ENCODE measurements at regions not wholly inside any gene's neighbourhood (a gene's known extent, or its start where the extent isn't known, plus 50 kb on each side); places are given as distances from the start of the nearest gene placed in this dataset.
"Not testable (repeated sequence)": the region's sequence is repeated elsewhere in the genome, so short reads cannot be mapped to it uniquely, and the experiment has no call there.

DNA sequence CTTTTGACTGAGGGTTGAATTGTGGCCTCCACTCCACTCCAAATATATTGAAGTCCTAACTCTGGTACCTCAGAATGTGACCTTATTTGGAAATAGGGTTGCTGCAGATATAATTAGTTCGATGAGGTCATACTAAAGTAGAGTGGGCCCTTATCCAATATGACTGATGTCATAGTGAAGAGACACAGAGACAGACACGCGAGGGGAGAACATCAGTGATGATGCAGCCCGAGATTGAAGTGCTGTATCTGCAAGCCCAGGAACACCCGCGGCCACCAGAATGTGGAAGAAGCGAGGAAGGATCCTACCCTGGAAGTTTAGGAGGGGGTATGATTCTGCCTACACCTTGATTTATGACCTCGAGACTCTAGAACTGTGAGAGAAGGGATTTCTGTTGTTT, 279.0 kb downstream of the ANKRD50 start:
- Mint-ChIP-seq H3K27ac (no peak overlapping the region), H3K4me1 (ENCODE audit: low read depth) (no peaks in the 10 kb centered on the region), H3K36me3 (ENCODE audit: low read depth) (no peaks in the 10 kb centered on the region), H3K27me3 (peaks cover 3% of the 10 kb centered on the region), H3K4me3 (no peak overlapping the region), H3K9me3 (peaks cover 2% of the 10 kb centered on the region)
- DNase-seq = no peak

DNA sequence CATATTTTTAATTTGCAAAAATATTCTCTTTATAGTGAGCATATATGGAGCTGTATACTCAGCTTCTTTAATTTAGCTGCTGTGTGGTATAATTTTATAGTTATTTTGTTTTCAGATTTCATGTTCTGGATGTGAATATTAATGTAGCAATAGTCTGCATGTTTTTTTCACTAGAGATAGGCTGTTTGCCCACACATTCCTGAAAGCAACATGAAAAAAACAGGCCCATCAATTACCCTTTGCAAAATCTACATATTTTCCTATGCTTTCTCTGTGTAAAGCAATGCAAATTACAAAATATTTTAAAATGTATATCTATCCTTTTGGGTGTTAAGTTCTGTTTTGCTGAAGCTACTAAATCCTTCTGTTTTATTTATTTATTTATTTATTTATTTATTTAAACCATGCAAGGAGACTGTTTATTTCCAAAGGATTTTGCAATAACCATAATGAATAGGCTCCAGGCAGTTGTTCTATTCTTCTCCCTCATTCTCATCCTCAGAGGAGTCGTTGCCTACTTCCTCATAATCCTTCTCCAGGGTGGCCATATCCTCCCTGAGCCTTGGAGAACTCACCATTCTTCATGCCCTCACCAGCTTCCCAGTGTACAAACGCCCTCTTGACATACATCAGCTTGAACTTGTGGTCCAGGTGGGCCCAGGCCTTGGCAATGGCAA, 277.1 kb downstream of the ANKRD50 start:
- Mint-ChIP-seq H3K27ac (no peak overlapping the region), H3K27me3 (no peaks in the 10 kb centered on the region), H3K36me3 (ENCODE audit: low read depth) (no peaks in the 10 kb centered on the region), H3K9me3 (peaks cover 2% of the 10 kb centered on the region), H3K4me1 (ENCODE audit: low read depth) (no peaks in the 10 kb centered on the region), H3K4me3 (no peak overlapping the region)
- DNase-seq = no peak

GRCh38 chr4:124437853-124438495, 274.6 kb downstream of the ANKRD50 start:
- Mint-ChIP-seq H3K4me1 (ENCODE audit: low read depth) (no peaks in the 10 kb centered on the region), H3K9me3 (peaks cover 2% of the 10 kb centered on the region), H3K36me3 (ENCODE audit: low read depth) (no peaks in the 10 kb centered on the region), H3K4me3 (no peak overlapping the region), H3K27me3 (no peaks in the 10 kb centered on the region), H3K27ac (no peak overlapping the region)
- no peak for DNase-seq

- Mint-ChIP-seq H3K36me3 (ENCODE audit: low read depth) (no peaks in the 10 kb centered on the region), H3K4me3 (no peak overlapping the region), H3K27ac (no peak overlapping the region), H3K4me1 (ENCODE audit: low read depth) (no peaks in the 10 kb centered on the region), H3K27me3 (no peaks in the 10 kb centered on the region), H3K9me3 (peaks cover 5% of the 10 kb centered on the region)
- DNase-seq = no peak
Measured at GRCh38 chr4:124445071-124445470, 267.5 kb downstream of the ANKRD50 start.

- Mint-ChIP-seq H3K36me3 (ENCODE audit: low read depth) (no peaks in the 10 kb centered on the region), H3K4me3 (no peak overlapping the region), H3K27me3 (no peaks in the 10 kb centered on the region), H3K27ac (no peak overlapping the region), H3K4me1 (ENCODE audit: low read depth) (no peaks in the 10 kb centered on the region), H3K9me3 (peaks cover 3% of the 10 kb centered on the region)
- no peak for DNase-seq
Measured at GRCh38 chr4:124449881-124450280, 262.7 kb downstream of the ANKRD50 start.

DNA sequence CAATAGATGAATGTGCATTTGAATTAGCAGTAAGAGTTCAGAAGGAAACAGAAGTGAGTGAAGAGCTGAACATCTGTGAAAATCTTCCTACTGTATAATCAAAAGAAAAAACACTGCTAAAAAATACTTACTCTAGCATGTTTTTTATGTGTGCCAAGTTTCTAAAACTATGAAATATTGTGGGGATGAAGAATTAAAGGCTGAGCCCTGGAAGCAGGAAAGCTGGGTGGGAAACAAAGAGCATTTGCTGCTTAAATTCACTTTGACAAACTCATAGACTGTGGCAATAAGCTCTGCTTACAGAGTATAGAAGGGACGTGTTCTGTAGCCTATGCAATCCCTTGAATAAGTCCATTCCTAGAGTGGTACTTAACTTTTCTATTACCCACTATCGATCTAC, 261.7 kb downstream of the ANKRD50 start:
- no peaks in the 10 kb centered on the region for H3K4me1 Mint-ChIP-seq (ENCODE audit: low read depth)
- no peak overlapping the region for H3K4me3 Mint-ChIP-seq
- DNase-seq = no peak
- H3K36me3 Mint-ChIP-seq (ENCODE audit: low read depth) = no peaks in the 10 kb centered on the region
- peaks cover 3% of the 10 kb centered on the region for H3K9me3 Mint-ChIP-seq
- H3K27ac Mint-ChIP-seq = no peak overlapping the region
- H3K27me3 Mint-ChIP-seq = no peaks in the 10 kb centered on the region

GRCh38 chr4:124454772-124455270, 257.7 kb downstream of the ANKRD50 start:
- no peak for DNase-seq
- Mint-ChIP-seq H3K4me3 (no peak overlapping the region), H3K27ac (no peak overlapping the region), H3K36me3 (ENCODE audit: low read depth) (no peaks in the 10 kb centered on the region), H3K4me1 (ENCODE audit: low read depth) (no peaks in the 10 kb centered on the region), H3K9me3 (peaks cover 2% of the 10 kb centered on the region), H3K27me3 (no peaks in the 10 kb centered on the region)

DNA sequence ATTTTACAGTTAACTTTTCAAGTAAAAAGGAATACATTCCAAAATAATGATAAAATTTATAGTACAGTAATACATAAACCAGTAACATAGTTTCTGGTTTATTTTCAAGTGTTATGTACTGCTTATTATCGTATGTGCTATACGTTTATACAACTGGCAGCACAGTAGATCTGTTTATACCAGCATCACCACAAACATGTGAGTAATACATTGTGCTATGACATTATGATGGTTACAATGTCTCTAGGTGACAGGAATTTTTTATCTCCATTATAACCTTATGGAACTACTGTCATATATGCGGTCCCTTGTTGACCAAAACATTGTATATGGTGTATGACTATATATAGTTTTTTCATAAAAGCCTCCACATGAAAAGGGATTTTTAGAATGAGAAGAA, 256.9 kb downstream of the ANKRD50 start:
- H3K4me1 Mint-ChIP-seq (ENCODE audit: low read depth) = no peaks in the 10 kb centered on the region
- no peaks in the 10 kb centered on the region for H3K27me3 Mint-ChIP-seq
- no peak overlapping the region for H3K27ac Mint-ChIP-seq
- no peaks in the 10 kb centered on the region for H3K36me3 Mint-ChIP-seq (ENCODE audit: low read depth)
- H3K4me3 Mint-ChIP-seq = no peak overlapping the region
- no peak for DNase-seq
- peaks cover 2% of the 10 kb centered on the region for H3K9me3 Mint-ChIP-seq

DNA sequence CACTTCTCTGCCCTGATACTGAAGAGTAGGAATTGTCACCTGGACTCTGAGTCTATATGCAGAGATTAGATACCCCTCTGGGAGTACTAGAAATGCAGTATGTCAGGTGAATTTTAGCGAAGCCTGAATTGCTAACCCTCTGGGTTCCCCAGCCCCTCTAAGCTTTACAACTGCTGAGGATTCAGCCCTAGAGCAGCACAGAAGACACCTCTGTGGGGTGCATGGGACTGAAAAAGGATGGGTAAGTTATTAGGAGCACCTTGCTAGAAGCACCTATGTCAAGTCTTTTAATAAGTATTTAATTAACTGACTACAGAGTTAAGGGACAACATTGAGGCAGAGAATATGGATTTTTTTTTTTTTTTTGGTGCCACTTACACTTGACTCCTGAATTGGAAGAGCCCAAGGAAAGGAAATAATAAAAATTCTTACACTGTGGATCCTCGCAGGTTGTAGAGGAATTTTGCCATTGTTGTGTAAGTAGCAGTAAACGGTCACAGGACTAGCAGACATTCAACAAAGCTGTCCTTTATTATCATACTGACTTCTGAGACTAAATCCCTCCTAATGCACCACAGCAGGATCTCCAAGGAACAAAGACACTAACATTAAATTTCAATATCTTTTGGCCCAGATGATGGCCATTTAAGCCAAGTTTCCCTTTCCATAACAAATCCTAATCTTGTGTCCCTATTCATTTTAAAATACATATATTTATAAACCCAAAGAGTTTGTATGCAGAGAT, 253.2 kb downstream of the ANKRD50 start:
- DNase-seq = no peak
- H3K4me1 Mint-ChIP-seq (ENCODE audit: low read depth) = no peaks in the 10 kb centered on the region
- no peak overlapping the region for H3K27ac Mint-ChIP-seq
- H3K27me3 Mint-ChIP-seq = no peaks in the 10 kb centered on the region
- peaks cover 19% of the 10 kb centered on the region for H3K9me3 Mint-ChIP-seq
- H3K4me3 Mint-ChIP-seq = no peak overlapping the region
- no peaks in the 10 kb centered on the region for H3K36me3 Mint-ChIP-seq (ENCODE audit: low read depth)

- Mint-ChIP-seq H3K9me3 (peaks cover 19% of the 10 kb centered on the region), H3K27ac (no peak overlapping the region), H3K36me3 (ENCODE audit: low read depth) (no peaks in the 10 kb centered on the region), H3K27me3 (no peaks in the 10 kb centered on the region), H3K4me3 (no peak overlapping the region), H3K4me1 (ENCODE audit: low read depth) (no peaks in the 10 kb centered on the region)
- no peak for DNase-seq
Measured at GRCh38 chr4:124459941-124460310, 252.6 kb downstream of the ANKRD50 start.

DNA sequence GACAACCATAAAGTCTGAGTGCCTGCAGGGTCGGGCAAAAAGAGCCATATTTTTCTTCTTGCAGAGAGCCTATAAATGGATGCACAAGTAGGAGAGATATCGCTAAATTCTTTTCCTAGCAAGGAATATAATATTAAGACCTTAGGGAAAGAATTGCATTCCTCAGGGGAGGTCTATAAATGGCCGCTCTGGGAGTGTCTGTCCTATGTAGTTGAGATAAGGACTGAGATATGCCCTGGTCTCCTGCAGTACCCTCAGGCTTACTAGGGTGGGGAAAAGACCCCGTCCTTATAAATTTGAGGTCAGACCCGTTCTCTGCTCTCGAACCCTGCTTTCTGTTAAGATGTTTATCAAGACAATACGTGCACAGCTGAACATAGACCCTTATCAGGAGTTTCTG, 250.9 kb downstream of the ANKRD50 start:
- not testable (repeated sequence) for H3K4me3 Mint-ChIP-seq; DNase-seq; H3K4me1 Mint-ChIP-seq (ENCODE audit: low read depth); H3K27me3 Mint-ChIP-seq; H3K36me3 Mint-ChIP-seq (ENCODE audit: low read depth); H3K27ac Mint-ChIP-seq
- H3K9me3 Mint-ChIP-seq = peaks cover 19% of the 10 kb centered on the region

GRCh38 chr4:124462954-124463828, 249.3 kb downstream of the ANKRD50 start:
- no peaks in the 10 kb centered on the region for H3K4me1 Mint-ChIP-seq (ENCODE audit: low read depth)
- H3K36me3 Mint-ChIP-seq (ENCODE audit: low read depth) = no peaks in the 10 kb centered on the region
- no peak overlapping the region for H3K4me3 Mint-ChIP-seq
- H3K27me3 Mint-ChIP-seq = no peaks in the 10 kb centered on the region
- H3K27ac Mint-ChIP-seq = no peak overlapping the region
- peaks cover 16% of the 10 kb centered on the region for H3K9me3 Mint-ChIP-seq
- no peak for DNase-seq

DNA sequence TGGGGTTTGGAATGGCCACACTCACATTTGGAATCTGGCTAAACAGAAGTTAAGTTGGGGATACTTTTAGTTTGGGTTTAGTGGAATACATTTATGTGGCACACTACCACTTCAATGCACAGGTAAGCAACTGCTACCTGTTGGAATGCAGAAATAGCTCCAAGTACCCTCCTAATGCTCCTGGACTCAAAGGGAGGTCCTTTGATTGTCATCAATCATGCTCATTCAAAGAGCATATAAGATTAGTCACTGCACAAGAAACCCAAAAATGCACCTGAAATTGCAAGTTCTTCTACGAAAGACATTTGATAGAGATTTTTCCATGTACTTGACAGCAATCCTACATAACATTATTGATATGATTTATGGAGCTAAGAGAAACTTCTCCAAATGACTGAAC, 247.7 kb downstream of the ANKRD50 start:
- H3K36me3 Mint-ChIP-seq (ENCODE audit: low read depth) = no peaks in the 10 kb centered on the region
- H3K27me3 Mint-ChIP-seq = no peaks in the 10 kb centered on the region

GRCh38 chr4:124468360-124468759, 244.2 kb downstream of the ANKRD50 start:
- Mint-ChIP-seq H3K9me3 (peaks cover 4% of the 10 kb centered on the region), H3K36me3 (ENCODE audit: low read depth) (no peaks in the 10 kb centered on the region), H3K27me3 (no peaks in the 10 kb centered on the region), H3K4me3 (no peak overlapping the region), H3K4me1 (ENCODE audit: low read depth) (no peaks in the 10 kb centered on the region), H3K27ac (no peak overlapping the region)
- DNase-seq = no peak

More for the DNA sequence above, 247.7 kb downstream of the ANKRD50 start:
- no peak overlapping the region for H3K27ac Mint-ChIP-seq
- peaks cover 16% of the 10 kb centered on the region for H3K9me3 Mint-ChIP-seq
- no peaks in the 10 kb centered on the region for H3K4me1 Mint-ChIP-seq (ENCODE audit: low read depth)
- no peak for DNase-seq
- no peak overlapping the region for H3K4me3 Mint-ChIP-seq

Measured in activated T-cell treated with anti-CD3 and anti-CD28 coated beads, Interleukin-2, amount 50 U/mL, for 24 hours (primary cell).